MCF 10A (cell line): ENCODE measurements at regions not wholly inside any gene's neighbourhood (a gene's known extent, or its start where the extent isn't known, plus 50 kb on each side); places are given as distances from the start of the nearest gene placed in this dataset.

Experiments
- BruUV-seq: library from RNA; stranded (reverse); fragments of 400-500 nt; replicated peaks from 2 replicates; lab custom pipeline; 2021; lab: Mats Ljungman, UMichigan
- CTCF ChIA-PET: fragments of 300-600 bp; sonication (Branson Sonifier 250); formaldehyde crosslinking; extraction: SDS; loops from one replicate; lab custom pipeline; 2021; ENCODE audit warnings: antibody characterized with exemption, inconsistent platforms; lab: Yijun Ruan, JAX
- POLR2A ChIA-PET: fragments of 300-600, 350-650 bp; sonication (Branson Sonifier 250); formaldehyde crosslinking; extraction: SDS; loops from one replicate; lab custom pipeline; 2020; ENCODE audit warnings: antibody characterized with exemption, inconsistent platforms; lab: Yijun Ruan, JAX
- DNase-seq: peaks from one replicate; pipeline ENCODE4 v3.0.0-alpha.2; 2018; ENCODE audit not compliant: unreplicated experiment
- H3K27ac Mint-ChIP-seq: one replicate; pipeline ENCODE4 v1.8.0; 2022; ENCODE audit warnings: mild to moderate bottlenecking, low read depth, mixed read lengths; ENCODE audit not compliant: unreplicated experiment
- H3K27me3 Mint-ChIP-seq: one replicate; pipeline ENCODE4 v1.8.0; 2022; ENCODE audit warnings: mixed read lengths; ENCODE audit not compliant: insufficient read depth, unreplicated experiment
- H3K36me3 Mint-ChIP-seq: one replicate; pipeline ENCODE4 v1.8.0; 2022; ENCODE audit warnings: mild to moderate bottlenecking, moderate library complexity, mixed read lengths; ENCODE audit not compliant: insufficient read depth, unreplicated experiment
- H3K4me1 Mint-ChIP-seq: one replicate; pipeline ENCODE4 v1.8.0; 2022; ENCODE audit warnings: mixed read lengths; ENCODE audit not compliant: insufficient read depth, unreplicated experiment
- H3K4me3 Mint-ChIP-seq: one replicate; pipeline ENCODE4 v1.8.0; 2022; ENCODE audit warnings: mild to moderate bottlenecking, moderate library complexity, mixed read lengths; ENCODE audit not compliant: unreplicated experiment
- H3K9me3 Mint-ChIP-seq: one replicate; pipeline ENCODE4 v1.8.0; 2022; ENCODE audit warnings: mixed read lengths; ENCODE audit not compliant: unreplicated experiment
- CTCF ChIP-seq: fragments of 200-600 bp; IDR thresholded peaks from one replicate; pipeline ENCODE4 v1.8.0; 2022; ENCODE audit warnings: antibody characterized with exemption, mild to moderate bottlenecking; ENCODE audit not compliant: unreplicated experiment
- intact Hi-C: fragments of 100-400 bp; cut with micrococcal nuclease; formaldehyde crosslinking; loops from 2 replicates; pipeline ENCODE4 v1.14.1; 2022

GRCh38 chr6:157754351-157754750, 68.7 kb upstream of the SNX9 start:
- Mint-ChIP-seq H3K9me3 (no peaks in the 10 kb centered on the region), H3K27me3 (no peaks in the 10 kb centered on the region), H3K4me3 (no peak overlapping the region), H3K4me1 (peaks cover 34% of the 10 kb centered on the region), H3K27ac (no peak overlapping the region), H3K36me3 (no peaks in the 10 kb centered on the region)
- POLR2A ChIA-PET, result interaction anchor here (0.6 to 1.3 kb wide), 3 partner anchors 9 to 1035 kb away, joined by 3 to 6 read pairs (median 3); no protein-coding TSS in a partner anchor
- no TSS peak for BruUV-seq
- no peak for TF ChIP-seq CTCF
- CTCF ChIA-PET, result interaction anchor here (0.6 to 8.0 kb wide), 5 partner anchors 22 to 439 kb away, joined by 3 to 107 read pairs (median 3); no protein-coding TSS in a partner anchor
- DNase-seq, result no peak
- intact Hi-C loops, result loop anchor here (10.0 kb wide), 1 partner anchor 440 kb away; no protein-coding TSS in a partner anchor

GRCh38 chr6:157755032-157755745, 67.9 kb upstream of the SNX9 start:
- intact Hi-C loops, result loop anchor here (10.0 kb wide), 1 partner anchor 440 kb away; no protein-coding TSS in a partner anchor
- H3K9me3 Mint-ChIP-seq, result no peaks in the 10 kb centered on the region
- no peak overlapping the region for H3K27ac Mint-ChIP-seq
- BruUV-seq, result no TSS peak
- H3K36me3 Mint-ChIP-seq, result no peaks in the 10 kb centered on the region
- H3K27me3 Mint-ChIP-seq, result no peaks in the 10 kb centered on the region
- ChIA-PET POLR2A (interaction anchor here (0.7 to 2.7 kb wide), 5 partner anchors 10 to 78 kb away, joined by 3 to 15 read pairs (median 5); no protein-coding TSS in a partner anchor), CTCF (interaction anchor here (1.0 to 8.7 kb wide), 7 partner anchors 9 to 431 kb away, joined by 3 to 138 read pairs (median 31); no protein-coding TSS in a partner anchor)
- no peak for TF ChIP-seq CTCF
- no peak overlapping the region for H3K4me3 Mint-ChIP-seq
- no peak for DNase-seq
- peaks cover 34% of the 10 kb centered on the region for H3K4me1 Mint-ChIP-seq

GRCh38 chr6:157755746-157756411, 67.2 kb upstream of the SNX9 start:
- Mint-ChIP-seq H3K27ac (no peak overlapping the region), H3K4me3 (no peak overlapping the region), H3K27me3 (no peaks in the 10 kb centered on the region), H3K9me3 (no peaks in the 10 kb centered on the region), H3K4me1 (peaks cover 41% of the 10 kb centered on the region), H3K36me3 (no peaks in the 10 kb centered on the region)
- no TSS peak for BruUV-seq
- POLR2A ChIA-PET, result interaction anchor here (0.7 to 2.7 kb wide), 8 partner anchors 9 to 433 kb away, joined by 3 to 15 read pairs (median 6); partner anchors contain the start of gene TMEM242
- intact Hi-C loops, result loop anchor here (1.0 to 10.0 kb wide), 3 partner anchors 87 to 441 kb away; no protein-coding TSS in a partner anchor
- CTCF ChIA-PET, result interaction anchor here (0.6 to 8.7 kb wide), 41 partner anchors 8 to 441 kb away, joined by 3 to 138 read pairs (median 6); no protein-coding TSS in a partner anchor
- TF ChIP-seq CTCF, result no peak
- no peak for DNase-seq
